Spleen (tissue), 11 donors: ENCODE measurements at regions not wholly inside any gene's neighbourhood (a gene's known extent, or its start where the extent isn't known, plus 50 kb on each side); places are given as distances from the start of the nearest gene placed in this dataset.

Source experiments
- DNase-seq: peaks from one replicate; pipeline ENCODE4 v3.0.0-alpha.2; 2020
- H3K27ac ChIP-seq, 8 donors: fragments of 200-600 bp; sonication (generic) in 7 of 8; 1 replicate in 4 of 8; 2 replicates in 4 of 8; pipeline versions ENCODE4 v1.5.0 to v1.8.0; 2016 to 2021; ENCODE audit warnings: inconsistent platforms in 4 of 8, mild to moderate bottlenecking in 4 of 8, moderate library complexity in 1 of 8
- H3K27me3 ChIP-seq, 7 donors: fragments of 200-600 bp; sonication (generic) in 6 of 7; replicated peaks in 1 of 7; 1 replicate in 4 of 7; 2 replicates in 3 of 7; pipeline versions ENCODE4 v1.5.0 to v1.8.0; 2016 to 2021; ENCODE audit warnings: inconsistent platforms in 3 of 7, mild to moderate bottlenecking in 1 of 7
- H3K36me3 ChIP-seq, 6 donors: fragments of 200-600 bp; sonication (generic) in 5 of 6; 1 replicate in 4 of 6; 2 replicates in 2 of 6; pipeline versions ENCODE4 v1.5.0 to v1.8.0; 2016 to 2021; ENCODE audit warnings: inconsistent platforms in 2 of 6
- H3K4me1 ChIP-seq, 6 donors: fragments of 200-600 bp; sonication (generic) in 5 of 6; 1 replicate in 3 of 6; 2 replicates in 3 of 6; pipeline versions ENCODE4 v1.5.0 to v1.8.0; 2016 to 2021; ENCODE audit warnings: inconsistent platforms in 3 of 6
- H3K4me3 ChIP-seq, 8 donors: fragments of 200-600 bp; sonication (generic) in 7 of 8; 1 replicate in 4 of 8; 2 replicates in 4 of 8; pipeline versions ENCODE4 v1.5.0 to v1.8.0; 2016 to 2021; ENCODE audit warnings: inconsistent platforms in 4 of 8, mild to moderate bottlenecking in 4 of 8, moderate library complexity in 2 of 8
- H3K9me3 ChIP-seq, 8 donors: fragments of 200-600 bp; sonication (generic) in 7 of 8; 1 replicate in 4 of 8; 2 replicates in 4 of 8; pipeline versions ENCODE4 v1.5.0 to v1.8.0; 2016 to 2021; ENCODE audit warnings: inconsistent platforms in 4 of 8
- CTCF ChIP-seq, 11 experiments: fragments of 200-600 bp in 7 of 11; fragments of 450-650 bp in 4 of 11; sonication (generic) in 4 of 11; IDR thresholded peaks in 8 of 11; conservative IDR thresholded peaks in 3 of 11; 1 replicate in 7 of 11; 2 replicates in 4 of 11; pipeline versions ENCODE4 v1.4.0 to v1.8.0; 2016 to 2021; ENCODE audit warnings: antibody characterized with exemption in 11 of 11, inconsistent platforms in 4 of 11, mild to moderate bottlenecking in 1 of 11
- POLR2A ChIP-seq, 3 donors: fragments of 450-650 bp; IDR thresholded peaks; one replicate each; pipeline ENCODE4 v1.5.1; 2017; ENCODE audit warnings: antibody characterized with exemption in 3 of 3, mild to moderate bottlenecking in 1 of 3
- POLR2AphosphoS5 ChIP-seq, 3 donors: sonication (generic); formaldehyde crosslinking; IDR thresholded peaks; one replicate each; pipeline ENCODE4 v1.5.1; 2017; ENCODE audit warnings: antibody characterized with exemption in 3 of 3
- WGBS, 5 donors: extraction: QIAGEN DNeasy Blood & Tissue Kit in 3 of 5; methylation state at CpG; one replicate each; pipeline versions ENCODE4 v1.1.5 to v1.1.7; 2013 to 2018; 5-methylcytosine and 5-hydroxymethylcytosine counted together
- intact Hi-C: fragments of 100-400 bp; cut with DNase I; formaldehyde crosslinking; loops from one replicate; pipeline ENCODE4 v1.15.0; 2023; ENCODE audit warnings: low total_unique reads
- donor health status: healthy with polysubstance abuse.
- donor health status: DM: no; HTN: no; CAD: no; lungs with moderate emphysema.
- donor health status: DM: no; HTN: no; CAD: no.
- donor health status: Bipolar disorder and iron deficiency.
- donor health status: healthy.
- donor health status: DM: no; HTN: no; CAD: no.
- donor health status: DM: yes; HTN: yes; CAD: no.

GRCh38 chr3:193078996-193079753, 161.5 kb upstream of the MB21D2 start:
- Histone ChIP-seq H3K9me3 (peaks cover 0 to 20% (median 11%) of the 10 kb centered on the region in 8 donors), H3K4me3 (no peak overlapping the region), H3K36me3 (no peaks in the 10 kb centered on the region), H3K27me3 (no peaks in the 10 kb centered on the region), H3K27ac (no peak overlapping the region), H3K4me1 (no peaks in the 10 kb centered on the region)
- DNase-seq: no peak
- TF ChIP-seq POLR2AphosphoS5 (IDR thresholded peaks at IDR 0.05) (no peak), CTCF (IDR thresholded peaks at IDR 0.05 in 8 of 11, conservative IDR thresholded peaks at IDR 0.05 in 3 of 11) (no peak), POLR2A (IDR thresholded peaks at IDR 0.05) (no peak)
- WGBS, 5 donors: 46 to 57% (median 49%) methylated on average over 4 of the region's 4 CpGs
- intact Hi-C loops: no loop called here

- Histone ChIP-seq H3K9me3 (peaks cover 0 to 20% (median 11%) of the 10 kb centered on the region in 8 donors), H3K27ac (no peak overlapping the region), H3K36me3 (no peaks in the 10 kb centered on the region), H3K4me1 (no peaks in the 10 kb centered on the region), H3K4me3 (no peak overlapping the region), H3K27me3 (no peaks in the 10 kb centered on the region)
- 62 to 85% (median 84%) methylated on average over 3 of the region's 3 CpGs for WGBS, 5 donors
- DNase-seq: no peak
- intact Hi-C loops: no loop called here
- TF ChIP-seq POLR2AphosphoS5 (IDR thresholded peaks at IDR 0.05) (no peak), CTCF (IDR thresholded peaks at IDR 0.05 in 8 of 11, conservative IDR thresholded peaks at IDR 0.05 in 3 of 11) (no peak), POLR2A (IDR thresholded peaks at IDR 0.05) (no peak)
These were observed 160.1 kb upstream of the PLAAT1 start for GRCh38 chr3:193080821-193081365.

- H3K36me3 ChIP-seq: no peaks in the 10 kb centered on the region
- H3K27me3 ChIP-seq: no peaks in the 10 kb centered on the region
- H3K4me1 ChIP-seq: no peaks in the 10 kb centered on the region
- no peak for TF ChIP-seq CTCF (IDR thresholded peaks at IDR 0.05 in 8 of 11, conservative IDR thresholded peaks at IDR 0.05 in 3 of 11)
- TF ChIP-seq POLR2AphosphoS5 (IDR thresholded peaks at IDR 0.05): no peak
- TF ChIP-seq POLR2A (IDR thresholded peaks at IDR 0.05): no peak
- no peak for DNase-seq
- H3K27ac ChIP-seq: no peak overlapping the region
- no peak overlapping the region for H3K4me3 ChIP-seq
- 46 to 73% (median 63%) methylated on average over 2 of the region's 2 CpGs for WGBS, 5 donors
- intact Hi-C loops: no loop called here
- H3K9me3 ChIP-seq: peaks cover 0 to 20% (median 11%) of the 10 kb centered on the region in 8 donors
These were observed 155.4 kb upstream of the PLAAT1 start for GRCh38 chr3:193085655-193086054.

GRCh38 chr3:193086681-193087080, 154.3 kb upstream of the PLAAT1 start:
- Histone ChIP-seq H3K27ac (no peak overlapping the region), H3K4me3 (no peak overlapping the region), H3K36me3 (no peaks in the 10 kb centered on the region), H3K4me1 (no peaks in the 10 kb centered on the region), H3K27me3 (no peaks in the 10 kb centered on the region), H3K9me3 (peaks cover 0 to 20% (median 11%) of the 10 kb centered on the region in 8 donors)
- WGBS, 5 donors: 57 to 61% (median 58%) methylated on average over 4 of the region's 4 CpGs
- DNase-seq: no peak
- TF ChIP-seq POLR2A (IDR thresholded peaks at IDR 0.05): no peak
- no peak for TF ChIP-seq POLR2AphosphoS5 (IDR thresholded peaks at IDR 0.05)
- TF ChIP-seq CTCF (IDR thresholded peaks at IDR 0.05 in 8 of 11, conservative IDR thresholded peaks at IDR 0.05 in 3 of 11): no peak
- intact Hi-C loops: no loop called here
